ENCODE measurements at regions not wholly inside any gene's neighbourhood (a gene's known extent, or its start where the extent isn't known, plus 50 kb on each side); places are given as distances from the start of the nearest gene placed in this dataset.

- TF ChIP-seq EZH2 (IDR thresholded peaks at IDR 0.05; ENCODE audit: insufficient read depth, low read length), result no peak
- TF ChIP-seq CTCF (IDR thresholded peaks at IDR 0.05; ENCODE audit: insufficient read depth, low read depth, low read length), result no peak
- Histone ChIP-seq H2AFZ (ENCODE audit: low read depth, low read length) (no peak overlapping the region), H3K9me3 (ENCODE audit: insufficient read depth, low read depth, low read length) (no peaks in the 10 kb centered on the region), H3K4me3 (ENCODE audit: insufficient read depth, low read depth, low read length) (no peak overlapping the region), H4K20me1 (ENCODE audit: insufficient read depth, low read length) (no peaks in the 10 kb centered on the region), H3K4me1 (ENCODE audit: insufficient read depth, low read length) (no peaks in the 10 kb centered on the region), H3K36me3 (ENCODE audit: insufficient read depth, low read length) (no peaks in the 10 kb centered on the region), H3K27me3 (ENCODE audit: insufficient read depth, low read length) (no peaks in the 10 kb centered on the region), H3K27ac (ENCODE audit: low read depth, low read length) (no peak overlapping the region), H3K79me2 (ENCODE audit: insufficient read depth, low read length) (no peaks in the 10 kb centered on the region), H3K9ac (ENCODE audit: low read length) (no peak overlapping the region), H3K4me2 (ENCODE audit: low read length) (no peak overlapping the region)
- Mint-ChIP-seq H3K9me3 (ENCODE audit: unreplicated experiment) (peaks cover 10% of the 10 kb centered on the region), H3K27ac (ENCODE audit: unreplicated experiment) (no peak overlapping the region), H3K36me3 (ENCODE audit: low read depth, unreplicated experiment) (no peaks in the 10 kb centered on the region), H3K4me3 (ENCODE audit: unreplicated experiment) (no peak overlapping the region), H3K27me3 (ENCODE audit: low read depth, unreplicated experiment) (no peaks in the 10 kb centered on the region), H3K4me1 (ENCODE audit: low read depth, unreplicated experiment) (no peaks in the 10 kb centered on the region)
- no peak for FAIRE-seq
- DNase-seq (ENCODE audit: low read depth), result no peak
These were observed 1358.4 kb upstream of the ADGRL3 start for GRCh38 chr4:59841698-59842097.

DNA sequence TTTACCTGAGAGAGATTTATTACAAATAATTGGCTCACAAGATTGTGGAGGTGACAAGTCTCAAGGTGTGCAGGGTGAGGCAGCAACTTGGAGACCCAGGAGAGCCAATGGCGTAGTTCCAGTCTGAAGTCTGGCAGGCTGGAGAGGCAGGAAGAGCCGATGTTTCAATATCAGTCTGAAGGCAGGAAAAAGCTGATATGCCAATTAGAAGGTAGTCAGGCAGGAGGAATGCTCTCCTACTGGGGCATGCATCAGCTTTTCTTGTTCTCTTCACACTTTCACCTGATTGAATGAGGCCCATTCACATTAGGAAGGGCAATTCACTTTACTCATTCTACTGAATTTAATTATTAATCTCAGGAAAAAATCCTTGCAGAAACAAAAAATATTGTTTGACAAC lies 1351.7 kb upstream of the ADGRL3 start:
- H3K4me1 ChIP-seq (ENCODE audit: insufficient read depth, low read length), result no peaks in the 10 kb centered on the region
- Mint-ChIP-seq H3K27me3 (ENCODE audit: low read depth, unreplicated experiment) (no peaks in the 10 kb centered on the region), H3K4me3 (ENCODE audit: unreplicated experiment) (no peak overlapping the region), H3K36me3 (ENCODE audit: low read depth, unreplicated experiment) (no peaks in the 10 kb centered on the region), H3K9me3 (ENCODE audit: unreplicated experiment) (peaks cover 10% of the 10 kb centered on the region), H3K27ac (ENCODE audit: unreplicated experiment) (no peak overlapping the region), H3K4me1 (ENCODE audit: low read depth, unreplicated experiment) (no peaks in the 10 kb centered on the region)
- no peak overlapping the region for H3K27ac ChIP-seq (ENCODE audit: low read depth, low read length)
- no peak overlapping the region for H3K9ac ChIP-seq (ENCODE audit: low read length)
- no peak overlapping the region for H2AFZ ChIP-seq (ENCODE audit: low read depth, low read length)
- no peaks in the 10 kb centered on the region for H4K20me1 ChIP-seq (ENCODE audit: insufficient read depth, low read length)
- FAIRE-seq (no peak), DNase-seq (ENCODE audit: low read depth) (no peak)
- no peaks in the 10 kb centered on the region for H3K36me3 ChIP-seq (ENCODE audit: insufficient read depth, low read length)
- TF ChIP-seq CTCF (IDR thresholded peaks at IDR 0.05; ENCODE audit: insufficient read depth, low read depth, low read length), result no peak
- TF ChIP-seq EZH2 (IDR thresholded peaks at IDR 0.05; ENCODE audit: insufficient read depth, low read length), result no peak
- no peaks in the 10 kb centered on the region for H3K9me3 ChIP-seq (ENCODE audit: insufficient read depth, low read depth, low read length)
- no peak overlapping the region for H3K4me2 ChIP-seq (ENCODE audit: low read length)
- H3K4me3 ChIP-seq (ENCODE audit: insufficient read depth, low read depth, low read length), result no peak overlapping the region
- H3K27me3 ChIP-seq (ENCODE audit: insufficient read depth, low read length), result no peaks in the 10 kb centered on the region
- H3K79me2 ChIP-seq (ENCODE audit: insufficient read depth, low read length), result no peaks in the 10 kb centered on the region

DNA sequence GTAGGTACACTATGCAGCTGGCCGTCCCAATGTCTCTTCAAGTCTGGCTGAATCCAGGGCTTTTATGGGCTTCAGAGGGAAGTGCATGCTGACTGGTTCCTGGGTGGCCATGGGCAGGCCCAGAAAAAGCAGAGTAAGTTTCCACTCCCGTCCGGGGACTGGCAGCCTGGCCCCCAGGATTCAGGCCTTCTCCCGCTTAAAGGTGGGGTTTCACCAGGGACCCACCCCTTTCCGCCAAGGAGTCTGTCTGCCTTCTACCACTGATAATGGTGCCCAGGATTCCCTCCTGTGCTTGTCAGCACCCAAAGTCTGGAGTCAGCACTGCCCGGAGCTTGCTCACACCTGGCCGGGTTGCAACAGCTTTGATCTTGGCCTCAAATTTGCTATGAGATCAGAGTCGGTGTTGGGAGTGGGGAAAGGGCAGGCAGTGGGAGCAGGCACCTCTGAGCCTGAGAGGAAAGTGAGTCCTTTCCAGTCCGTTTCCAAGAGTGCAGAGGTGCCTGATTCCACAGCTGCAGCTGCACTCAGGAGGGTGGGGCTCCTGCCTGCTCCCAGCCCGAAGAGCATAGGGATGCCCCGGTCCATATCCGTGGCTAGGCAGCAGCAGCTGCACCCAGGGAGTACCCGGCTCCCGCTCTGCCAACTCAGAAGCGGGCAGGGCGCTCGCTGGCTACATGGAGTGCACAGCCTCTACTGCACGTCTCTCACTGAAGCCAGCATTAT lies 1344.3 kb upstream of the ADGRL3 start:
- no peaks in the 10 kb centered on the region for H3K36me3 Mint-ChIP-seq (ENCODE audit: low read depth, unreplicated experiment)
- H3K9ac ChIP-seq (ENCODE audit: low read length), result no peak overlapping the region
- no peaks in the 10 kb centered on the region for H3K4me1 Mint-ChIP-seq (ENCODE audit: low read depth, unreplicated experiment)
- H3K27me3 Mint-ChIP-seq (ENCODE audit: low read depth, unreplicated experiment), result peaks cover 2% of the 10 kb centered on the region
- no peaks in the 10 kb centered on the region for H3K9me3 ChIP-seq (ENCODE audit: insufficient read depth, low read depth, low read length)
- TF ChIP-seq EZH2 (IDR thresholded peaks at IDR 0.05; ENCODE audit: insufficient read depth, low read length) (no peak), CTCF (IDR thresholded peaks at IDR 0.05; ENCODE audit: insufficient read depth, low read depth, low read length) (no peak)
- no peaks in the 10 kb centered on the region for H3K27me3 ChIP-seq (ENCODE audit: insufficient read depth, low read length)
- no peak overlapping the region for H2AFZ ChIP-seq (ENCODE audit: low read depth, low read length)
- H3K4me3 ChIP-seq (ENCODE audit: insufficient read depth, low read depth, low read length), result no peak overlapping the region
- H4K20me1 ChIP-seq (ENCODE audit: insufficient read depth, low read length), result no peaks in the 10 kb centered on the region
- H3K4me2 ChIP-seq (ENCODE audit: low read length), result no peak overlapping the region
- H3K9me3 Mint-ChIP-seq (ENCODE audit: unreplicated experiment), result no peaks in the 10 kb centered on the region
- H3K27ac ChIP-seq (ENCODE audit: low read depth, low read length), result no peak overlapping the region
- no peaks in the 10 kb centered on the region for H3K79me2 ChIP-seq (ENCODE audit: insufficient read depth, low read length)
- DNase-seq (ENCODE audit: low read depth) (no peak), FAIRE-seq (no peak)
- H3K4me3 Mint-ChIP-seq (ENCODE audit: unreplicated experiment), result no peak overlapping the region
- no peaks in the 10 kb centered on the region for H3K4me1 ChIP-seq (ENCODE audit: insufficient read depth, low read length)
- H3K27ac Mint-ChIP-seq (ENCODE audit: unreplicated experiment), result no peak overlapping the region
- H3K36me3 ChIP-seq (ENCODE audit: insufficient read depth, low read length), result no peaks in the 10 kb centered on the region

All from astrocyte (in vitro differentiated cells and primary cell).